Suprapubic skin (tissue), 4 donors: ENCODE measurements at regions not wholly inside any gene's neighbourhood (a gene's known extent, or its start where the extent isn't known, plus 50 kb on each side); places are given as distances from the start of the nearest gene placed in this dataset.

Experiments used
- POLR2A ChIP-seq, 2 donors: fragments of 450-650 bp; IDR thresholded peaks; one replicate each; pipeline ENCODE4 v1.6.1; 2017; ENCODE audit warnings: antibody characterized with exemption in 2 of 2, mild to moderate bottlenecking in 2 of 2, moderate library complexity in 2 of 2
- POLR2AphosphoS5 ChIP-seq, 3 donors: sonication (generic); formaldehyde crosslinking; IDR thresholded peaks; one replicate each; pipeline ENCODE4 v1.6.1; 2017; ENCODE audit warnings: antibody characterized with exemption in 3 of 3
- TF ChIP-seq, protein P1 (sequence below), 2 donors: fragments of 200-600 bp in 1 of 2; fragments of 450-650 bp in 1 of 2; sonication (generic) in 1 of 2; IDR thresholded peaks; one replicate each; pipeline ENCODE4 v1.5.1; 2016 to 2019; ENCODE audit warnings: antibody characterized with exemption in 2 of 2, mild to moderate bottlenecking in 1 of 2, moderate library complexity in 1 of 2

- TF ChIP-seq, protein P1, sequence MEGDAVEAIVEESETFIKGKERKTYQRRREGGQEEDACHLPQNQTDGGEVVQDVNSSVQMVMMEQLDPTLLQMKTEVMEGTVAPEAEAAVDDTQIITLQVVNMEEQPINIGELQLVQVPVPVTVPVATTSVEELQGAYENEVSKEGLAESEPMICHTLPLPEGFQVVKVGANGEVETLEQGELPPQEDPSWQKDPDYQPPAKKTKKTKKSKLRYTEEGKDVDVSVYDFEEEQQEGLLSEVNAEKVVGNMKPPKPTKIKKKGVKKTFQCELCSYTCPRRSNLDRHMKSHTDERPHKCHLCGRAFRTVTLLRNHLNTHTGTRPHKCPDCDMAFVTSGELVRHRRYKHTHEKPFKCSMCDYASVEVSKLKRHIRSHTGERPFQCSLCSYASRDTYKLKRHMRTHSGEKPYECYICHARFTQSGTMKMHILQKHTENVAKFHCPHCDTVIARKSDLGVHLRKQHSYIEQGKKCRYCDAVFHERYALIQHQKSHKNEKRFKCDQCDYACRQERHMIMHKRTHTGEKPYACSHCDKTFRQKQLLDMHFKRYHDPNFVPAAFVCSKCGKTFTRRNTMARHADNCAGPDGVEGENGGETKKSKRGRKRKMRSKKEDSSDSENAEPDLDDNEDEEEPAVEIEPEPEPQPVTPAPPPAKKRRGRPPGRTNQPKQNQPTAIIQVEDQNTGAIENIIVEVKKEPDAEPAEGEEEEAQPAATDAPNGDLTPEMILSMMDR (IDR thresholded peaks at IDR 0.05) = no peak
- TF ChIP-seq POLR2AphosphoS5 (IDR thresholded peaks at IDR 0.05) = no peak
- TF ChIP-seq POLR2A (IDR thresholded peaks at IDR 0.05) = no peak
Measured at GRCh38 chr4:129515356-129515755, 419.4 kb downstream of the C4orf33 start.
